ENCODE measurements at regions not wholly inside any gene's neighbourhood (a gene's known extent, or its start where the extent isn't known, plus 50 kb on each side); places are given as distances from the start of the nearest gene placed in this dataset.
"Not testable (repeated sequence)": the region's sequence is repeated elsewhere in the genome, so short reads cannot be mapped to it uniquely, and the experiment has no call there.

DNA sequence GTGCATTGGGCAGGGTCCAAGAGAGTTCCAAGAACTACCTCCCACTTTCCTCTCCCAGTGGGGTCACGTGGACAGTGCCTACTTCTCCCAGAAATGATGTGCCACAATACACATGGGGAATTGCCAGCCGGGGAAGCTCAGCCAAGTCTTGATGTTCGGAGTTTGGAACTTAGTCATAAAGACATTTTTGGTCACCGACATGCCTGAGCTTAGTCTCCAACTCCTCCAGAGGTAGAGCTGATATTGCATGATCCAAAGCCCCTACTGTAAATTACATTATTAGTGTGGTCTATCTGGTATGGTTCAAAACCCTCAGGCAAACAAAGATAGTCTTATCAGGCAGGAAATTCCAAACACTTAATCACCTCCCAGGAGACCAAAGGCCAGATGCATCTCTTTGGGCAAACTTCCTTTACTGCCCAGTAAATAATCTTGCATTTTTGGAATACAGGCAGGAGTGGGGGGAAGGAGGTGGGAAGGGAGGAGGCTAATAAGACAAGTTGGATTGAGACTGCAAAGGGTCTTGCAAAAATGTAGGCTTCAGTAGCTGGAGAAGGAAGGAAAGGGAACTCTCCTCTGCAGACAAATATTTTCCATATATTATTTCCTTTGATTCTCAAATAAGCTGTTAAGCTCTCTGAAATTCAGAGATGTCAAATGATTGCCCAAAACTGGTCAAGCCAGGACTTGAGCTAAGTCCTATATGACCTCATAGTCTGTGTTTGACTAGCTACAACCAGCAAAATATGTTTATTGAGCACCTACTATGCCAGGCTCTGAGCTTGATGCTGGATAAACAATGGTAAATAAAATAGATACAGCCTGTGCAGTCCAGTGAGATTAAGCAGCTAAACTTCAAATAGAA is 99.4 kb downstream of the DRD1 start:
- no peak for ATAC-seq
- no peak for DNase-seq

DNA sequence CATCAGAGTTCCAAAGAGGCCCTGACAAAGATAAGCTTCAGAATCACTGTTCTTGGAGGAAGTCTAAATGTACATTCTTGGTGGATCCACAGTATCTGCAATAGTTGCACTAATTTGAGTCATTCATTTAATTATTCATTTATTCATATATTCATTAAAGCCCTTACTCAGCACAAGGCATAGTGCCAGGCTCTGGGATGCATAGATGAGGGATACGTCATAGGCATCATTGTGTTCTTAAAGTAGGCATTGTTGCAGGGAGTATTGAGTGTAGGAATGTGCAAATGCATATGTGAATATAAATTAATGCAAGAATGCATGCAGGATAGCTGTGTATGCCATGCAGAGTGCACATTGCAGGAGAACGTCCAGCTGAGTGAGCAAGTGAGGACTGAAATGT is 100.7 kb downstream of the DRD1 start:
- no peak for ATAC-seq
- DNase-seq = no peak

GRCh38 chr5:175340180-175340579 is 103.8 kb downstream of the DRD1 start:
- ATAC-seq = no peak
- DNase-seq = no peak

GRCh38 chr5:175337680-175338079 is 106.3 kb downstream of the DRD1 start:
- DNase-seq (no peak), ATAC-seq (no peak)

DNA sequence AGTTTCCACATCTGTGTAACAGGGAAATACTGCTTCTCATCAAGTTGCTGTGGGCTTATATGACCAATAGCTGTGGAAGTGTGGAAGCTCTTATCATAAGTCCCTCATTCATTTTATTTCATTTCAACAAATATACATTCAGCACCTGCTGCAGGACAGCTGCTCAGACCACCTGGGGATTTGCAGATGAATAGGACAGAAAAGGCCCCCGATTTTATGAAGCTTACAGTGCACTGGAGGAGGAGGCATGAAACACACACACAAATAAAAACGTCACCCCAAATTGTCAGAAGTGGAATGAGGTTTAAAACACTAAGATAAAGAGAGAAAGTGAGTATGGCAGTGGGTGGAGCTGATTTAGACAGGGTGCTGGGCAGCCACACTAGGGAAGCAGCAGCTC is 107.2 kb downstream of the DRD1 start:
- no peak for ATAC-seq
- DNase-seq = no peak

- DNase-seq (no peak), ATAC-seq (no peak)
These were observed 108.3 kb downstream of the DRD1 start for GRCh38 chr5:175335691-175336090.

DNA sequence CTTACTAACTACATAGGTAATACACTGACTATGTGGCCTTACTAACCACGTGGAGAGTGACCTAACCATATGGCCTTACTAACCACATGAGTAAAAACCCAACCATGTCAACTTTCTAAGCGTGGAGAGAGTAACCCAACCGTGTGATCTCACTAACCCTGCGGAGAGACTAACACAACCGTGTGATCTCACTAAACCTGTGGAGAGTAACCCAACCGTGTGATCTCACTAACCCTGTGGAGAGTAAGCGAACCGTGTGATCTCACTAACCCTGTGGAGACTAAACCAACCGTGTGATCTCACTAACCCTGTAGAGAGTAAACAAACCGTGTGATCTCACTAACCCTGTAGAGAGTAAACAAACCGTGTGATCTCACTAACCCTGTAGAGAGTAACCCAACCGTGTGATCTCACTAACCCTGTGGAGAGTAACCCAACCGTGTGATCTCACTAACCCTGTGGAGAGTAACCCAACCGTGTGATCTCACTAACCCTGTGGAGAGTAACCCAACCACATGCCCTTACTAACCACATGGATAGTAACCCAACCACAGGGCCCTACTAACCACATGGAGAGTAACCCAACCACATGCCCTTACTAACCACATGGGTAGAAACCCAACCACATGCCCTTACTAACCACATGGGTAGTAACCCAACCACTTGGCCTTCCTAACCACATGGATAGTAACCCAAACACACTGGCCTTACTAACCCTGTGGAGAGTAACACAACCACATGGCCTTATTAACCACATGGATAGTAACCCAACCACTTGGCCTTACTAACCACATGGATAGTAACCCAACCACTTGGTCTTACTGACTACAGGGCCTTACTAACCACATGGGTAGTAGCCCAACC is 112.6 kb downstream of the DRD1 start:
- not testable (repeated sequence) for ATAC-seq, DNase-seq

GRCh38 chr5:175329976-175330375 is 114.0 kb downstream of the DRD1 start:
- no peak for ATAC-seq
- DNase-seq = no peak

- DNase-seq (no peak), ATAC-seq (no peak)
These were observed 115.3 kb downstream of the DRD1 start for GRCh38 chr5:175328687-175329086.

GRCh38 chr5:175328176-175328575 is 115.8 kb downstream of the DRD1 start:
- DNase-seq = no peak
- no peak for ATAC-seq

GRCh38 chr5:175325681-175326080 is 118.3 kb downstream of the DRD1 start:
- ATAC-seq (no peak), DNase-seq (no peak)

- peak; percentile 11 for DNase-seq
- ATAC-seq = no peak
These were observed 122.0 kb downstream of the DRD1 start for GRCh38 chr5:175321927-175322532.

GRCh38 chr5:175319199-175319598 is 124.8 kb downstream of the DRD1 start:
- no peak for DNase-seq
- ATAC-seq = no peak

DNA sequence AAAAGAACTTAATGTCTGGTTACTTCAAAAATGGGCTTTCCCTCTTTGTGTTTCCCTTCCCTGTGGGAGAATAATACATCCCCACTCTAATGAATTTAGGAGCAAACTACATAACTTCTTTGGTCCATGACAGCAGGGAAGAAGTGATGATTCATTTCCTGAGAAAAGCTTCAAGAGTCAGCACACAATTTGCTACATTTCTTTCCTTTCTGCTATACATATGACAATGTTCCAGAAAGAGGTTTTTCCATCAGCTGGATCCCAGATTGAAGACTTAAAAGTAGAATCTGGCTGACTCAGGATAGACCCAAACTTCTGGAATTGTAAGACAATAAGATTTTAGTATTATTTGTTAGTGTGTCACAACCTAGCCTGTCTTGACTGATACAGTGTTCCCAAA is 126.1 kb downstream of the DRD1 start:
- ATAC-seq (no peak), DNase-seq (no peak)

GRCh38 chr5:175309218-175309810 is 134.7 kb downstream of the DRD1 start:
- ATAC-seq (no peak), DNase-seq (no peak)

DNA sequence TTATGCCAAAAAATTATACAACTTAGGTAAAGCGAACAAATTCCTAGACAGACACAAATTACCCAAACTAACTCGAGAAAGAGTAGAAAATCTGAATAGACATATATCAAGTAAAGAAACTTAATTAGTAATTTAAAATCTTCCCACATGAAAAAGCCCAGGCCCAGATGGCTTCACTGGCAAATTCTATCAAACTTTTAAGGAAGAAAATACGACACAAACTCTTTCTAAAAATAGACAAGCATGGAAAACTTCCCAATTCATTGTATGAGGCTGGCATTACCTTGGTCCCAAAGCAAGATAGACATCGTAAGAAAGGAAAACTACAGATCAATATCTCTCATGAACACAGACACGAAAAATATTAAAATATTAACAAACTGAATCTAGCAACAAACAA is 135.3 kb downstream of the DRD1 start:
- ATAC-seq = no peak
- no peak for DNase-seq

GRCh38 chr5:175306381-175306780 is 137.6 kb downstream of the DRD1 start:
- DNase-seq (no peak), ATAC-seq (no peak)

GRCh38 chr5:175305251-175305650 is 138.7 kb downstream of the DRD1 start:
- ATAC-seq (no peak), DNase-seq (no peak)

DNA sequence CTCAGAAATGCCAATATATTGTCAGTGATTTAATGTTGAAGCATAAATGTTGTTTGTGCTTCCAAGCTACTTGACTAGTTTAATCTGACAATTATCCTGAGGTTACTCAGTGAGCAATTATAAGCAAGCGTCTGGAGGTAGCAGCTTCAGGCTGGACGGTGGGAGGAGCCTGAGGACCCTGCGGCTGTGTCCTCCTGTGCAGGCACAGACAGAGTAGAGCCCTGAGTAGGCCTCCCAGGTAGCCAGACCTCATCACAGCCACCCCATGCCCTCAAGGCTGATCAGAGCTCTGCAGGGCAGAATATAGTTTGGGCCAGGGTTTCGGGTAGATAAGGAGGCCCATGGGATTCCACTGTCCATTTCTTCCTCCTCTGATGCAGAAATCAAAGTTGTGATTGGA is 153.6 kb downstream of the DRD1 start:
- ATAC-seq = no peak

DNA sequence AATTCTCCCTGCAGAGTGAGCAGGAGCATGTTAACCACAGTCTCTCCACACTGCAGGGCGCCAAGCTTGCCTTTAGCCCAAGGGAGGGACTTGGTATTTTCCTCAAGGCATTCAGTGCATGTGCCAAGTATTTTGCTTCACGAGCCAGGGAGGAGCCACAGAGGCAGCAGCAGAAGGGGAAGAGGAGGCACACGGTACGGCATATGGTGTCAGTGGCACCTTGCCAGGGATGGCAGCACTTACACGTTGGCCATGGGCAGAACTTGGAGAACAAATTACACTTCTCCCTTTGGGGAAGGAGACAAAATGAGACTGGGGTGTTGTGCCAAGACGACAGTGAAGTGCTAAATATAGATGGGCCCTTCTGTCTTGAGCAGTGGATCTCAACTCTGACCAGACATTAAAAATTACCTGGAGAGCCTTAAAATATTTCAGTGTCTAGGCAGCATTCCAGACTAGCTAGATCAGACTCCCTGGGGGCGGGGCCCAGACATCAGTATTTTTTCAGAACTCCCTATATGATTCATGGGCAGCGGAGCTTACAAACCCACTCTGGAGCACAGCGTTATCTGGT is 155.8 kb downstream of the DRD1 start:
- ATAC-seq = no peak
- no peak for DNase-seq

More for the DNA sequence above, 153.6 kb downstream of the DRD1 start:
- no peak for DNase-seq

- DNase-seq = no peak
- no peak for ATAC-seq
These were observed 157.0 kb downstream of the DRD1 start for GRCh38 chr5:175286981-175287380.

- no peak for DNase-seq
- no peak for ATAC-seq
These were observed 158.7 kb downstream of the DRD1 start for GRCh38 chr5:175285261-175285660.

Measured in stimulated activated naive CD8-positive, alpha-beta T cell treated with anti-CD3 and anti-CD28 coated beads, Interleukin-15, Interleukin-2, amounts not matched to agents 100 U/mL and 50 U/mL, for 24 hours (primary cell).